IMR-90 (cell line): ENCODE measurements at regions not wholly inside any gene's neighbourhood (a gene's known extent, or its start where the extent isn't known, plus 50 kb on each side); places are given as distances from the start of the nearest gene placed in this dataset.

ENCODE experiments used
- ATAC-seq: fragments of 200-7000 bp; cut with Tn5 transposase; 2 replicates; pipeline ENCODE4 v1.9.1; 2020; ENCODE audit warnings: low read depth, mild to moderate bottlenecking, moderate library complexity
- BruUV-seq: library from RNA; stranded (reverse); fragments of 400-500 nt; replicated peaks from 2 replicates; lab custom pipeline; 2021; lab: Mats Ljungman, UMichigan
- CTCF ChIA-PET: fragments of 300-600 bp; formaldehyde crosslinking; extraction: SDS; loops from one replicate; lab custom pipeline; 2021; ENCODE audit warnings: antibody characterized with exemption; lab: Yijun Ruan, JAX
- POLR2A ChIA-PET: fragments of 300-600 bp; sonication (Branson Sonifier 250); formaldehyde crosslinking; loops from one replicate; lab custom pipeline; 2022; ENCODE audit warnings: antibody characterized with exemption; ENCODE audit not compliant: unreplicated experiment; lab: Charles Lee
- DNase-seq: peaks from one replicate; pipeline ENCODE4 v3.0.0; 2013
- H2AFZ ChIP-seq: replicated peaks from 2 replicates; pipeline ENCODE3; 2013; ENCODE audit warnings: low read length, mild to moderate bottlenecking; ENCODE audit not compliant: poor library complexity
- H2AK5ac ChIP-seq: 2 replicates; pipeline ENCODE4 v1.6.1; 2013; ENCODE audit warnings: low read depth, low read length, inconsistent platforms
- H2AK9ac ChIP-seq: replicated peaks from 2 replicates; pipeline ENCODE3; 2013; ENCODE audit warnings: mild to moderate bottlenecking, low read depth, low read length, moderate library complexity; ENCODE audit not compliant: poor library complexity
- H2BK120ac ChIP-seq: 2 replicates; pipeline ENCODE4 v1.6.1; 2013; ENCODE audit warnings: low read depth, low read length, inconsistent platforms
- H2BK15ac ChIP-seq: 3 replicates; pipeline ENCODE4 v1.6.1; 2013; ENCODE audit warnings: low read depth, low read length, inconsistent platforms
- H2BK20ac ChIP-seq: 2 replicates; pipeline ENCODE4 v1.6.1; 2013; ENCODE audit warnings: low read depth, mild to moderate bottlenecking, inconsistent platforms, low read length, moderate library complexity
- H2BK5ac ChIP-seq: 2 replicates; pipeline ENCODE4 v1.6.1; 2013; ENCODE audit warnings: mild to moderate bottlenecking, low read depth, low read length, inconsistent platforms; ENCODE audit not compliant: poor library complexity, severe bottlenecking
- H3K14ac ChIP-seq: replicated peaks from 2 replicates; pipeline ENCODE4 v1.6.1; 2013; ENCODE audit warnings: low read depth, low read length, inconsistent platforms
- H3K18ac ChIP-seq: 2 replicates; pipeline ENCODE4 v1.6.1; 2013; ENCODE audit warnings: low read depth, low read length, control low read depth
- H3K23ac ChIP-seq: 2 replicates; pipeline ENCODE4 v1.6.1; 2013; ENCODE audit warnings: low read depth, low read length, inconsistent platforms
- H3K27ac ChIP-seq: 2 replicates; pipeline ENCODE4 v1.5.1; 2013; ENCODE audit warnings: mild to moderate bottlenecking, control low read depth, low read length; ENCODE audit not compliant: insufficient read depth
- H3K27me3 ChIP-seq: 2 replicates; pipeline ENCODE4 v1.6.1; 2013; ENCODE audit warnings: low read length; ENCODE audit not compliant: control insufficient read depth, insufficient read depth
- H3K36me3 ChIP-seq: 2 replicates; pipeline ENCODE4 v1.6.1; 2013; ENCODE audit warnings: low read length, mixed read lengths; ENCODE audit not compliant: control insufficient read depth, insufficient read depth
- H3K4ac ChIP-seq: 2 replicates; pipeline ENCODE4 v1.6.1; 2013; ENCODE audit warnings: low read depth, low read length, inconsistent platforms
- H3K4me1 ChIP-seq: 2 replicates; pipeline ENCODE4 v1.6.1; 2013; ENCODE audit warnings: low read length, mixed read lengths; ENCODE audit not compliant: control insufficient read depth, insufficient read depth
- H3K4me2 ChIP-seq: 2 replicates; pipeline ENCODE4 v1.6.1; 2013; ENCODE audit warnings: low read depth, mild to moderate bottlenecking, control low read depth, low read length, moderate library complexity
- H3K4me3 ChIP-seq: 2 replicates; pipeline ENCODE4 v1.5.1; 2013; ENCODE audit warnings: low read depth, mild to moderate bottlenecking, control low read depth, low read length, moderate library complexity; ENCODE audit not compliant: insufficient read depth
- H3K56ac ChIP-seq: 2 replicates; pipeline ENCODE4 v1.6.1; 2013; ENCODE audit warnings: low read length, inconsistent platforms; ENCODE audit not compliant: insufficient read depth; ENCODE audit errors: extremely low read depth
- H3K79me1 ChIP-seq, 2 experiments: 2 replicates each; pipeline ENCODE4 v1.6.1; 2013; ENCODE audit warnings: low read length in 2 of 2, inconsistent platforms in 1 of 2, low read depth in 1 of 2
- H3K9ac ChIP-seq: 2 replicates; pipeline ENCODE4 v1.6.1; 2013; ENCODE audit warnings: low read depth, low read length, control low read depth
- H3K9me1 ChIP-seq: 2 replicates; pipeline ENCODE4 v1.6.1; 2013; ENCODE audit warnings: low read length, inconsistent platforms; ENCODE audit not compliant: insufficient read depth
- H3K9me3 ChIP-seq: 2 replicates; pipeline ENCODE4 v1.6.1; 2013; ENCODE audit warnings: low read length; ENCODE audit not compliant: control insufficient read depth, insufficient read depth
- H4K20me1 ChIP-seq: 2 replicates; pipeline ENCODE4 v1.6.1; 2013; ENCODE audit warnings: low read length, inconsistent platforms; ENCODE audit not compliant: insufficient read depth
- H4K5ac ChIP-seq: 2 replicates; pipeline ENCODE4 v1.6.1; 2013; ENCODE audit warnings: mild to moderate bottlenecking, low read depth, low read length, control low read depth
- H4K8ac ChIP-seq, 2 experiments: 2 replicates each; pipeline ENCODE4 v1.6.1; 2013; ENCODE audit warnings: low read depth in 2 of 2, low read length in 2 of 2, control low read depth in 1 of 2, inconsistent platforms in 1 of 2
- H4K91ac ChIP-seq: 2 replicates; pipeline ENCODE4 v1.6.1; 2013; ENCODE audit warnings: low read depth, low read length, inconsistent platforms; ENCODE audit not compliant: insufficient read depth
- BHLHE40 ChIP-seq: fragments of 150-350 bp; IDR thresholded peaks from 2 replicates; pipeline ENCODE4 v1.6.1; 2016; ENCODE audit warnings: mild to moderate bottlenecking, low read depth, low read length
- CEBPB ChIP-seq: IDR thresholded peaks from 2 replicates; pipeline ENCODE4 v1.6.1; 2012; ENCODE audit warnings: low read depth, low read length, improper control_type of control experiment
- CTCF ChIP-seq: conservative IDR thresholded peaks from 2 replicates; pipeline ENCODE4 v1.5.1; 2012; ENCODE audit warnings: mild to moderate bottlenecking, low read depth, low read length, improper control_type of control experiment
- FOS ChIP-seq: fragments of 150-350 bp; IDR thresholded peaks from 2 replicates; pipeline ENCODE4 v1.6.1; 2016; ENCODE audit warnings: low read depth, low read length
- MAFK ChIP-seq: IDR thresholded peaks from 2 replicates; pipeline ENCODE4 v1.6.1; 2012; ENCODE audit warnings: low read depth, low read length, improper control_type of control experiment
- MAZ ChIP-seq: IDR thresholded peaks from 2 replicates; pipeline ENCODE4 v1.6.1; 2012; ENCODE audit warnings: low read depth, mild to moderate bottlenecking, low read length, improper control_type of control experiment, moderate library complexity, borderline replicate concordance
- MXI1 ChIP-seq: IDR thresholded peaks from 2 replicates; pipeline ENCODE4 v1.6.1; 2012; ENCODE audit warnings: low read depth, mild to moderate bottlenecking, low read length, moderate library complexity, borderline replicate concordance
- NFE2L2 ChIP-seq: fragments of 150-350 bp; IDR thresholded peaks from 2 replicates; pipeline ENCODE4 v1.6.1; 2016; ENCODE audit warnings: low read depth, mild to moderate bottlenecking, low read length
- POLR2A ChIP-seq: IDR thresholded peaks from 2 replicates; pipeline ENCODE4 v1.6.1; 2012; ENCODE audit warnings: mild to moderate bottlenecking, low read depth, low read length
- RAD21 ChIP-seq: IDR thresholded peaks from 2 replicates; pipeline ENCODE4 v1.6.1; 2012; ENCODE audit warnings: low read length, improper control_type of control experiment
- SMC3 ChIP-seq: fragments of 150-350 bp; IDR thresholded peaks from 2 replicates; pipeline ENCODE4 v1.6.1; 2016; ENCODE audit warnings: low read depth, mild to moderate bottlenecking, antibody characterized with exemption, low read length, moderate library complexity
- USF2 ChIP-seq: fragments of 150-350 bp; IDR thresholded peaks from 2 replicates; pipeline ENCODE4 v1.6.1; 2017; ENCODE audit warnings: mild to moderate bottlenecking, antibody characterized with exemption, low read length, low read depth
- WGBS, 2 experiments: methylation state at CpG; one replicate each; pipeline versions ENCODE4 v1.1.5 to v1.1.7; 2013; ENCODE audit warnings: missing lambda C conversion rate in 2 of 2; ENCODE audit not compliant: insufficient read length in 1 of 2; ENCODE audit errors: extremely low coverage in 2 of 2; 5-methylcytosine and 5-hydroxymethylcytosine counted together
- dilution Hi-C: fragments of 300-500 bp; cut with HindIII; formaldehyde crosslinking; loops from one replicate; pipeline ENCODE4 v1.14.3; 2018; ENCODE audit warnings: low sequenced_read_pairs; ENCODE audit not compliant: unreplicated experiment
- in situ Hi-C: fragments of 300-500 bp; cut with MboI; formaldehyde crosslinking; loops from 3 replicates; pipeline ENCODE4 v1.14.3; 2019; ENCODE audit warnings: low sequenced_read_pairs, inconsistent platforms, mixed read lengths
- intact Hi-C: fragments of 100-400 bp; cut with micrococcal nuclease; formaldehyde crosslinking; loops from 2 replicates; pipeline ENCODE4 v1.10.0; 2022

- H3K4me2 ChIP-seq, result no peak overlapping the region
- no peak for ATAC-seq
- H2BK20ac ChIP-seq, result no peak overlapping the region
- in situ Hi-C loops, result no loop called here
- no peak overlapping the region for H4K91ac ChIP-seq
- WGBS, 2 experiments, result no CpG with 5 or more reads among the region's 3 CpGs
- no peak overlapping the region for H3K18ac ChIP-seq
- H3K27me3 ChIP-seq, result no peaks in the 10 kb centered on the region; the same call in 1 of the 2 replicates
- no peaks in the 10 kb centered on the region for H4K20me1 ChIP-seq
- dilution Hi-C loops, result no loop called here
- TF ChIP-seq MXI1 (no peak), BHLHE40 (no peak), CTCF (no peak), FOS (no peak), RAD21 (no peak), MAFK (no peak), POLR2A (no peak), MAZ (no peak), USF2 (no peak), NFE2L2 (no peak), SMC3 (no peak), CEBPB (no peak)
- no peak overlapping the region for H2AK9ac ChIP-seq
- H2AK5ac ChIP-seq, result no peak overlapping the region
- H3K9me1 ChIP-seq, result no peaks in the 10 kb centered on the region
- no peak overlapping the region for H4K5ac ChIP-seq
- no peak overlapping the region for H3K4ac ChIP-seq
- H2BK15ac ChIP-seq, result no peak overlapping the region
- H3K4me1 ChIP-seq, result no peaks in the 10 kb centered on the region
- H3K79me1 ChIP-seq, result no peaks in the 10 kb centered on the region
- no peaks in the 10 kb centered on the region for H3K36me3 ChIP-seq
- no peak overlapping the region for H2AFZ ChIP-seq
- intact Hi-C loops, result no loop called here
- no peak overlapping the region for H2BK5ac ChIP-seq
- H3K4me3 ChIP-seq, result no peak overlapping the region
- ChIA-PET POLR2A (no interaction called here), CTCF (no interaction called here)
- no peak overlapping the region for H3K56ac ChIP-seq
- no TSS peak for BruUV-seq
- no peak overlapping the region for H3K14ac ChIP-seq
- DNase-seq, result no peak
- H3K9ac ChIP-seq, result no peak overlapping the region
- H3K23ac ChIP-seq, result no peak overlapping the region
- no peak overlapping the region for H2BK120ac ChIP-seq
- no peak overlapping the region for H4K8ac ChIP-seq
- no peaks in the 10 kb centered on the region for H3K9me3 ChIP-seq
- no peak overlapping the region for H3K27ac ChIP-seq
These were observed 224.0 kb upstream of the UBL3 start for GRCh38 chr13:30074431-30074830.
